Femur (tissue), 1 donor: ENCODE measurements at regions not wholly inside any gene's neighbourhood (a gene's known extent, or its start where the extent isn't known, plus 50 kb on each side); places are given as distances from the start of the nearest gene placed in this dataset.
A peak's percentile ranks its signal among the peaks of the same experiment; 100 is the strongest.
"Not testable (repeated sequence)": the region's sequence is repeated elsewhere in the genome, so short reads cannot be mapped to it uniquely, and the experiment has no call there.

Experiments used
- DNase-seq: peaks from one replicate; pipeline ENCODE4 v3.0.0-alpha.2; 2017

GRCh38 chr6:118718903-118719302 lies 67.5 kb upstream of the CEP85L start:
- no peak for DNase-seq

- DNase-seq = no peak
These were observed 66.9 kb upstream of the CEP85L start for GRCh38 chr6:118718297-118718696.

- no peak for DNase-seq
These were observed 65.7 kb upstream of the CEP85L start for GRCh38 chr6:118717106-118717505.

- DNase-seq = not testable (repeated sequence)
These were observed 64.5 kb upstream of the CEP85L start for GRCh38 chr6:118715907-118716306.

- DNase-seq = no peak
These were observed 64.0 kb upstream of the CEP85L start for GRCh38 chr6:118715376-118715775.

GRCh38 chr6:118714756-118715155 lies 63.4 kb upstream of the CEP85L start:
- DNase-seq = no peak

- no peak for DNase-seq
These were observed 61.6 kb upstream of the CEP85L start for GRCh38 chr6:118712969-118713368.

- DNase-seq = no peak
These were observed 59.2 kb upstream of the CEP85L start for GRCh38 chr6:118710616-118711015.

GRCh38 chr6:118709859-118710350 lies 58.5 kb upstream of the CEP85L start:
- DNase-seq = no peak

GRCh38 chr6:118708744-118709143 lies 57.4 kb upstream of the CEP85L start:
- no peak for DNase-seq

- no peak for DNase-seq
These were observed 56.7 kb upstream of the CEP85L start for GRCh38 chr6:118708055-118708454.

GRCh38 chr6:118706702-118707101 lies 55.3 kb upstream of the CEP85L start:
- DNase-seq = no peak

GRCh38 chr6:118705544-118706491 lies 54.4 kb upstream of the CEP85L start:
- DNase-seq = peak; percentile 31

GRCh38 chr6:118704915-118705314 lies 53.5 kb upstream of the CEP85L start:
- no peak for DNase-seq

GRCh38 chr6:118701260-118701659 lies 49.9 kb upstream of the CEP85L start:
- not testable (repeated sequence) for DNase-seq
